HFF-Myc (cell line): ENCODE measurements at regions not wholly inside any gene's neighbourhood (a gene's known extent, or its start where the extent isn't known, plus 50 kb on each side); places are given as distances from the start of the nearest gene placed in this dataset.
"Not testable (repeated sequence)": the region's sequence is repeated elsewhere in the genome, so short reads cannot be mapped to it uniquely, and the experiment has no call there.

Experiments
- DNase-seq: peaks from one replicate; pipeline ENCODE4 v3.0.0-alpha.2; 2011; ENCODE audit warnings: low read depth; ENCODE audit errors: extremely low read depth
- H3K4me3 ChIP-seq: replicated peaks from 2 replicates; pipeline ENCODE4 v1.5.1; 2011; ENCODE audit warnings: low read depth, mild to moderate bottlenecking, control low read depth, low read length
- TF ChIP-seq, protein P1 (sequence below): IDR thresholded peaks from 2 replicates; pipeline ENCODE4 v1.5.1; 2012; ENCODE audit warnings: mild to moderate bottlenecking, low read depth, low read length, control low read depth; ENCODE audit errors: missing control alignments

DNA sequence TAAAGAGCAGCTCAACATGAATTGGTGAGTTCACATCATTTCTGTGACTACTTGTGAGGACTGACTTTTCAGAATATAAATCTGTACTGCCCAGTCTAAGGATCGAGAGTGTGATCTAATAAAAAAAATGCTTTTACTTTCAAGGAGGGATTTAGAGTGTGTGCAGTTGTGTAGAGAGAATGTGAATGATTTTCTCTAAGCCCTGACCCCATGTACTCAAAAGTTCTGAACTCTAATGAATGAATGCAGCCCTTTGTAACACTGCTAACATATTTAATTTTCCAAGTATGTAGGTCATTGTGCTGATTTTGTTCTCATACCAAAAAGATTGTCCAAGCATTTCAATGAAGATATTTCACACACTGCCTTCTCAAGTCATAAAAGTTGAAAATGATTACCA lies 92.5 kb upstream of the STOX2 start:
- TF ChIP-seq, protein P1, sequence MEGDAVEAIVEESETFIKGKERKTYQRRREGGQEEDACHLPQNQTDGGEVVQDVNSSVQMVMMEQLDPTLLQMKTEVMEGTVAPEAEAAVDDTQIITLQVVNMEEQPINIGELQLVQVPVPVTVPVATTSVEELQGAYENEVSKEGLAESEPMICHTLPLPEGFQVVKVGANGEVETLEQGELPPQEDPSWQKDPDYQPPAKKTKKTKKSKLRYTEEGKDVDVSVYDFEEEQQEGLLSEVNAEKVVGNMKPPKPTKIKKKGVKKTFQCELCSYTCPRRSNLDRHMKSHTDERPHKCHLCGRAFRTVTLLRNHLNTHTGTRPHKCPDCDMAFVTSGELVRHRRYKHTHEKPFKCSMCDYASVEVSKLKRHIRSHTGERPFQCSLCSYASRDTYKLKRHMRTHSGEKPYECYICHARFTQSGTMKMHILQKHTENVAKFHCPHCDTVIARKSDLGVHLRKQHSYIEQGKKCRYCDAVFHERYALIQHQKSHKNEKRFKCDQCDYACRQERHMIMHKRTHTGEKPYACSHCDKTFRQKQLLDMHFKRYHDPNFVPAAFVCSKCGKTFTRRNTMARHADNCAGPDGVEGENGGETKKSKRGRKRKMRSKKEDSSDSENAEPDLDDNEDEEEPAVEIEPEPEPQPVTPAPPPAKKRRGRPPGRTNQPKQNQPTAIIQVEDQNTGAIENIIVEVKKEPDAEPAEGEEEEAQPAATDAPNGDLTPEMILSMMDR = no peak
- DNase-seq = no peak
- no peak overlapping the region for H3K4me3 ChIP-seq

DNA sequence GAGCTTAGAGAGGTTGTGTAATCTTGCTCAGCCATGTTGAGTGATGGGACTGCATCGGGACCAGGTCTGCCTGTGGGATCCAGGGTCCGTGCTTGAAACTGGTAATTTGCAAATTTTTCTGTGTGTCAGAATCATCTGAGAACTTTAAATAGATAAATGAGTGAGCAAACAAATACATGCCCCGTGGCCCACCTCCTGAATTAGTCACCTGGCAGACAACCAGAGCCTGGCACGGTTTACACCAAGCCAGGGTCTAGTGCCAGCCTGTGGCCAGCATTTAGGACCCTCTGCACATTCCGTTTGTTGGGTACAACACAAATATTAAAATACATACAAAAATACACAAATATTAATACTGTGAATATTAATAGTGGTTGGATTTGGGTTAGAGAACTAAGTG lies 90.6 kb upstream of the STOX2 start:
- TF ChIP-seq, protein P1 = no peak
- no peak overlapping the region for H3K4me3 ChIP-seq
- no peak for DNase-seq

DNA sequence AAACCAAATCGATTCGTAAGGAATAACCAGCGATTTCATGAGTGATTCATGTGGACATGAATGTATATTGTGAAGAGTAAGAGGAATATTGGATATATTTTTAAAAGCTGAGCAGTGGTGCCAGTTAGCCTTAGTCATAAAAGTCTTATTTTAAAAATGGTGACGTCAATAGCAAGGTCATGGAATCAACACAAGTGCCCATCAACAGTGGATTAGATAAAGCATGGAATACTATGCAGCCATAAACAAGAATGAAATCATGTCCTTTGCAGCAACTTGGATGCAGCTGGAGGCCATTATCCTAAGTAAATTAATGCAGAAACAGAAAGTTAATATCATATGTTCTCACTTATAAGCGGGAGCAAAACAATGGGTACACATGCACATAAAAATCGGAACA lies 89.0 kb upstream of the STOX2 start:
- DNase-seq = no peak
- no peak overlapping the region for H3K4me3 ChIP-seq
- TF ChIP-seq, protein P1 = no peak

DNA sequence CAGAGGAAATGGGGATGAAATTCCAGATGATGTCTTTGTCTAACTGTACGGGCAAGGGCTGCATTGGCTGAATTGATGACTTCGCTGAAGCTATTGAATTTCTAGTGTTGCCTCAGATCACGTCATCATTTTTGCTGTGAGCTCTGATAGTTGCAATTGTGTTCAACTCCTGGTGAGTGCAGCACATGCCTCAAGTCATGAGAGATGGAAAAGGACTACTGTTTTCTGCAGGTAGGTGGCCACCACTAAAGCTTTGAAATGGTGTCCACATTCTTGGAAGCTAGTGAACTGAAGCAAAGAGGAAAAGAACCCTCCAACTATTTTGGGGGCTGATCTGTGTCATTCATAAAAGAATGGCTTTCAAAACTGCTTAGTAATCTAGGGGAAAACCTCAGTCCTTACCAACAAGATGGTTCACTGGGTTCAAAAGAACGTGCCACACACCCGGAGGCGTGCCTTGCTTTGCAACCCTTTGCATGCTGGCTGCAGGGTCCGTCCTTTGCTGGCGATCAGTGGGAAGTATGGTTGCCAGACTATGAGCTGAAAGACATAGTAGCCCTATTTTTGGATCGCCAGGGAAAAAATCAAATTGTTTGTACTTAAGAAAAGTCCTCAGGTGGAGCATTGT lies 88.1 kb upstream of the STOX2 start:
- H3K4me3 ChIP-seq = no peak overlapping the region
- TF ChIP-seq, protein P1 = no peak
- DNase-seq = no peak

DNA sequence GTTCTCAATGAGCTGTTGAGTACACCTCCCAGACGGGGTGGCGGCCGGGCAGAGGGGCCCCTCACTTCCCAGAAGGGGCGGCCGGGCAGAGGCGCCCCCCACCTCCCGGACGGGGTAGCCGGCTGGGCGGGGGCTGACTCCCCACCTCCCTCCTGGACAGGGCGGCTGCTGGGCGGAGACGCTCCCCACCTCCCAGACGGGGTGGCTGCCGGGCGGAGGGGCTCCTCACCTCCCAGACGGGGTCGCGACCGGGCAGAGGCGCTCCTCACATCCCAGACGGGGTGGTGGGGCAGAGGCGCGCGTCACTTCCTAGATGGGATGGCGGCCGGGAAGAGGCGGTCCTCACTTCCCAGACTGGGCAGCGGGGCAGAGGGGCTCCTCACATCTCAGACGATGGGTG lies 86.5 kb upstream of the STOX2 start:
- H3K4me3 ChIP-seq, DNase-seq: not testable (repeated sequence)

DNA sequence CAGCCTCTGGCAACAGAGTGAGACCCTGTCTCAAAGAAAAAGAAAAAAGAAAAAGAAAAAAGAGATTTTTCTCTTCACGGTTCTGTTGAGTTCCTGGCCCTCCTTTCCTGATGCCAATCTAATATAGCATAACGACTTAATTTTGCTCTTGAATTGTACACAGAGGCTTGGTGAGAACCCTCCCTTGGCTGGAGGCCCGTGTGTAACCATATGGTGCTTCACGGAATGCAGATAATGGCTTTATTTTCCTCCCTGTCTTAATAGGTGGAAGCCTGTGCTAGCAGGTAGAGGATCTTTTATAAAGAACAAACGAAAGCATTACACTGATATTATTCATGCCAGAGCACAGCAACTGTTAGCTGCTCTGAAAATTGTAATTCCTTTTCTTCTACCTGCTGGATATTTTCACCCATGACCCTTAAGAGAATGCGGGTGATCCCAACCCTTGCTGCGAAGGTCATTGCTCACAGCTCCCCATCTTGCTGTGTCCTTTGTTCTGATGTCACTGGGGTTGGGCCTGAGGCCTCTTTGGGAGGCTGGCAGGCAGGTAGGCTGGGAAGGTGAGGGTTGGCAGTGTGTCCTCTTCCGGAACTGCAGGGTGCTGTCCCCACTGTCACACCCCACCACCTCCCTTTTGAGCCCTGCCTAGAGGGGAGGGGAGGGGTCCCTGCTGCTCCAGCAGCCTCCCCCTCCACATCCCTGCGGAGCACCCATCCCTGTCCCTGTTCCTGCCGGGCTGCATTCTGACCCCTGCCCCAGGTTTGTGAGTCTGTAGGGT lies 83.8 kb upstream of the STOX2 start:
- TF ChIP-seq, protein P1 = no peak
- DNase-seq = no peak
- no peak overlapping the region for H3K4me3 ChIP-seq

DNA sequence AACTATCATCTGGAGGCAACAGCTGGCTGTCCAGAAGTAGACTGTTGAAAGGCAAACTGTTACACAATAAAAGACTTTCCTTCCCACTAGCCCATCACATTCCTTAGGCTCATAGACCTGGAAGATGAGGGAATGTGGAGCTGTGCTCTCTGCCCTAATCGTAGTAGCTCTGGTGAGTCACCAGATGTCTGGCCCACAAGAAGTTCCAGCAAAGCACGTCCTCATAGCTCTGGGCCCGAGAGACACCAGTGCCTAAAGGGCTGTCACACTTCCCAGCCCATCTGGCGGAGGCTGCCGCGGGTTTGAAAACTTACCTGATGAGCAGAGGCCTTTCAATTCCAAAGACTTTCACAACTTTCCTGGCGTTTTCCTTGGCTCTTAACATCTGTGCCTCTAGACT lies 81.7 kb upstream of the STOX2 start:
- TF ChIP-seq, protein P1 = no peak
- H3K4me3 ChIP-seq = no peak overlapping the region
- peak; percentile 22 for DNase-seq
